NCI-H2227 (cell line): ENCODE measurements at regions not wholly inside any gene's neighbourhood (a gene's known extent, or its start where the extent isn't known, plus 50 kb on each side); places are given as distances from the start of the nearest gene placed in this dataset.

Experiments used
- DNase-seq: peaks from one replicate; lab custom pipeline; 2025; ENCODE audit not compliant: unreplicated experiment; lab: John Stamatoyannopoulos, UW

GRCh38 chr14:53525608-53526007 is 372.5 kb upstream of the DDHD1 start:
- DNase-seq = no peak

GRCh38 chr14:53524391-53524790 is 371.3 kb upstream of the DDHD1 start:
- no peak for DNase-seq

GRCh38 chr14:53523226-53523625 is 370.1 kb upstream of the DDHD1 start:
- no peak for DNase-seq

- DNase-seq = no peak
These were observed 367.2 kb upstream of the DDHD1 start for GRCh38 chr14:53520078-53520928.

- DNase-seq = no peak
These were observed 366.0 kb upstream of the DDHD1 start for GRCh38 chr14:53519137-53519536.

- no peak for DNase-seq
These were observed 364.3 kb upstream of the DDHD1 start for GRCh38 chr14:53517270-53517960.

- no peak for DNase-seq
These were observed 363.2 kb upstream of the DDHD1 start for GRCh38 chr14:53516261-53516774.

- no peak for DNase-seq
These were observed 362.2 kb upstream of the DDHD1 start for GRCh38 chr14:53515276-53515675.

GRCh38 chr14:53514197-53514596 is 361.1 kb upstream of the DDHD1 start:
- no peak for DNase-seq

- no peak for DNase-seq
These were observed 357.3 kb upstream of the DDHD1 start for GRCh38 chr14:53510281-53510912.

- no peak for DNase-seq
These were observed 356.4 kb upstream of the DDHD1 start for GRCh38 chr14:53509276-53510244.

GRCh38 chr14:53501361-53502211 is 348.5 kb upstream of the DDHD1 start:
- DNase-seq = no peak

- no peak for DNase-seq
These were observed 347.1 kb upstream of the DDHD1 start for GRCh38 chr14:53500191-53500590.

- DNase-seq = no peak
These were observed 343.5 kb upstream of the DDHD1 start for GRCh38 chr14:53496668-53497067.

GRCh38 chr14:53495846-53496343 is 342.8 kb upstream of the DDHD1 start:
- DNase-seq = no peak

GRCh38 chr14:53494587-53494986 is 341.5 kb upstream of the DDHD1 start:
- DNase-seq = no peak

- no peak for DNase-seq
These were observed 340.7 kb upstream of the DDHD1 start for GRCh38 chr14:53493860-53494259.

- no peak for DNase-seq
These were observed 340.2 kb upstream of the DDHD1 start for GRCh38 chr14:53493320-53493719.

GRCh38 chr14:53491884-53492277 is 338.8 kb upstream of the DDHD1 start:
- DNase-seq = no peak
